IMR-90 (cell line): ENCODE measurements at regions not wholly inside any gene's neighbourhood (a gene's known extent, or its start where the extent isn't known, plus 50 kb on each side); places are given as distances from the start of the nearest gene placed in this dataset.

Experiments used
- ATAC-seq: fragments of 200-7000 bp; cut with Tn5 transposase; 2 replicates; pipeline ENCODE4 v1.9.1; 2020; ENCODE audit warnings: low read depth, mild to moderate bottlenecking, moderate library complexity
- BruUV-seq: library from RNA; stranded (reverse); fragments of 400-500 nt; replicated peaks from 2 replicates; lab custom pipeline; 2021; lab: Mats Ljungman, UMichigan
- CTCF ChIA-PET: fragments of 300-600 bp; formaldehyde crosslinking; extraction: SDS; loops from one replicate; lab custom pipeline; 2021; ENCODE audit warnings: antibody characterized with exemption; lab: Yijun Ruan, JAX
- POLR2A ChIA-PET: fragments of 300-600 bp; sonication (Branson Sonifier 250); formaldehyde crosslinking; loops from one replicate; lab custom pipeline; 2022; ENCODE audit warnings: antibody characterized with exemption; ENCODE audit not compliant: unreplicated experiment; lab: Charles Lee
- DNase-seq: peaks from one replicate; pipeline ENCODE4 v3.0.0; 2013
- H2AFZ ChIP-seq: replicated peaks from 2 replicates; pipeline ENCODE3; 2013; ENCODE audit warnings: low read length, mild to moderate bottlenecking; ENCODE audit not compliant: poor library complexity
- H2AK5ac ChIP-seq: 2 replicates; pipeline ENCODE4 v1.6.1; 2013; ENCODE audit warnings: low read depth, low read length, inconsistent platforms
- H2AK9ac ChIP-seq: replicated peaks from 2 replicates; pipeline ENCODE3; 2013; ENCODE audit warnings: mild to moderate bottlenecking, low read depth, low read length, moderate library complexity; ENCODE audit not compliant: poor library complexity
- H2BK120ac ChIP-seq: 2 replicates; pipeline ENCODE4 v1.6.1; 2013; ENCODE audit warnings: low read depth, low read length, inconsistent platforms
- H2BK15ac ChIP-seq: 3 replicates; pipeline ENCODE4 v1.6.1; 2013; ENCODE audit warnings: low read depth, low read length, inconsistent platforms
- H2BK20ac ChIP-seq: 2 replicates; pipeline ENCODE4 v1.6.1; 2013; ENCODE audit warnings: low read depth, mild to moderate bottlenecking, inconsistent platforms, low read length, moderate library complexity
- H2BK5ac ChIP-seq: 2 replicates; pipeline ENCODE4 v1.6.1; 2013; ENCODE audit warnings: mild to moderate bottlenecking, low read depth, low read length, inconsistent platforms; ENCODE audit not compliant: poor library complexity, severe bottlenecking
- H3K14ac ChIP-seq: replicated peaks from 2 replicates; pipeline ENCODE4 v1.6.1; 2013; ENCODE audit warnings: low read depth, low read length, inconsistent platforms
- H3K18ac ChIP-seq: 2 replicates; pipeline ENCODE4 v1.6.1; 2013; ENCODE audit warnings: low read depth, low read length, control low read depth
- H3K23ac ChIP-seq: 2 replicates; pipeline ENCODE4 v1.6.1; 2013; ENCODE audit warnings: low read depth, low read length, inconsistent platforms
- H3K27ac ChIP-seq: 2 replicates; pipeline ENCODE4 v1.5.1; 2013; ENCODE audit warnings: mild to moderate bottlenecking, control low read depth, low read length; ENCODE audit not compliant: insufficient read depth
- H3K27me3 ChIP-seq: 2 replicates; pipeline ENCODE4 v1.6.1; 2013; ENCODE audit warnings: low read length; ENCODE audit not compliant: control insufficient read depth, insufficient read depth
- H3K36me3 ChIP-seq: 2 replicates; pipeline ENCODE4 v1.6.1; 2013; ENCODE audit warnings: low read length, mixed read lengths; ENCODE audit not compliant: control insufficient read depth, insufficient read depth
- H3K4ac ChIP-seq: 2 replicates; pipeline ENCODE4 v1.6.1; 2013; ENCODE audit warnings: low read depth, low read length, inconsistent platforms
- H3K4me1 ChIP-seq: 2 replicates; pipeline ENCODE4 v1.6.1; 2013; ENCODE audit warnings: low read length, mixed read lengths; ENCODE audit not compliant: control insufficient read depth, insufficient read depth
- H3K4me2 ChIP-seq: 2 replicates; pipeline ENCODE4 v1.6.1; 2013; ENCODE audit warnings: low read depth, mild to moderate bottlenecking, control low read depth, low read length, moderate library complexity
- H3K4me3 ChIP-seq: 2 replicates; pipeline ENCODE4 v1.5.1; 2013; ENCODE audit warnings: low read depth, mild to moderate bottlenecking, control low read depth, low read length, moderate library complexity; ENCODE audit not compliant: insufficient read depth
- H3K56ac ChIP-seq: 2 replicates; pipeline ENCODE4 v1.6.1; 2013; ENCODE audit warnings: low read length, inconsistent platforms; ENCODE audit not compliant: insufficient read depth; ENCODE audit errors: extremely low read depth
- H3K79me1 ChIP-seq, 2 experiments: 2 replicates each; pipeline ENCODE4 v1.6.1; 2013; ENCODE audit warnings: low read length in 2 of 2, inconsistent platforms in 1 of 2, low read depth in 1 of 2
- H3K9ac ChIP-seq: 2 replicates; pipeline ENCODE4 v1.6.1; 2013; ENCODE audit warnings: low read depth, low read length, control low read depth
- H3K9me1 ChIP-seq: 2 replicates; pipeline ENCODE4 v1.6.1; 2013; ENCODE audit warnings: low read length, inconsistent platforms; ENCODE audit not compliant: insufficient read depth
- H3K9me3 ChIP-seq: 2 replicates; pipeline ENCODE4 v1.6.1; 2013; ENCODE audit warnings: low read length; ENCODE audit not compliant: control insufficient read depth, insufficient read depth
- H4K20me1 ChIP-seq: 2 replicates; pipeline ENCODE4 v1.6.1; 2013; ENCODE audit warnings: low read length, inconsistent platforms; ENCODE audit not compliant: insufficient read depth
- H4K5ac ChIP-seq: 2 replicates; pipeline ENCODE4 v1.6.1; 2013; ENCODE audit warnings: mild to moderate bottlenecking, low read depth, low read length, control low read depth
- H4K8ac ChIP-seq, 2 experiments: 2 replicates each; pipeline ENCODE4 v1.6.1; 2013; ENCODE audit warnings: low read depth in 2 of 2, low read length in 2 of 2, control low read depth in 1 of 2, inconsistent platforms in 1 of 2
- H4K91ac ChIP-seq: 2 replicates; pipeline ENCODE4 v1.6.1; 2013; ENCODE audit warnings: low read depth, low read length, inconsistent platforms; ENCODE audit not compliant: insufficient read depth
- BHLHE40 ChIP-seq: fragments of 150-350 bp; IDR thresholded peaks from 2 replicates; pipeline ENCODE4 v1.6.1; 2016; ENCODE audit warnings: mild to moderate bottlenecking, low read depth, low read length
- CEBPB ChIP-seq: IDR thresholded peaks from 2 replicates; pipeline ENCODE4 v1.6.1; 2012; ENCODE audit warnings: low read depth, low read length, improper control_type of control experiment
- CHD1 ChIP-seq: IDR thresholded peaks from 2 replicates; pipeline ENCODE4 v1.6.1; 2012; ENCODE audit warnings: low read depth, low read length, improper control_type of control experiment
- MAZ ChIP-seq: IDR thresholded peaks from 2 replicates; pipeline ENCODE4 v1.6.1; 2012; ENCODE audit warnings: low read depth, mild to moderate bottlenecking, low read length, improper control_type of control experiment, moderate library complexity, borderline replicate concordance
- NFE2L2 ChIP-seq: fragments of 150-350 bp; IDR thresholded peaks from 2 replicates; pipeline ENCODE4 v1.6.1; 2016; ENCODE audit warnings: low read depth, mild to moderate bottlenecking, low read length
- POLR2A ChIP-seq: IDR thresholded peaks from 2 replicates; pipeline ENCODE4 v1.6.1; 2012; ENCODE audit warnings: mild to moderate bottlenecking, low read depth, low read length
- RAD21 ChIP-seq: IDR thresholded peaks from 2 replicates; pipeline ENCODE4 v1.6.1; 2012; ENCODE audit warnings: low read length, improper control_type of control experiment
- RCOR1 ChIP-seq: IDR thresholded peaks from 2 replicates; pipeline ENCODE4 v1.6.1; 2012; ENCODE audit warnings: mild to moderate bottlenecking, low read length, improper control_type of control experiment; ENCODE audit not compliant: insufficient replicate concordance
- RFX5 ChIP-seq: IDR thresholded peaks from 2 replicates; pipeline ENCODE4 v1.8.0; 2012; ENCODE audit warnings: low read depth, mild to moderate bottlenecking, low read length, moderate library complexity
- SMC3 ChIP-seq: fragments of 150-350 bp; IDR thresholded peaks from 2 replicates; pipeline ENCODE4 v1.6.1; 2016; ENCODE audit warnings: low read depth, mild to moderate bottlenecking, antibody characterized with exemption, low read length, moderate library complexity
- USF2 ChIP-seq: fragments of 150-350 bp; IDR thresholded peaks from 2 replicates; pipeline ENCODE4 v1.6.1; 2017; ENCODE audit warnings: mild to moderate bottlenecking, antibody characterized with exemption, low read length, low read depth
- WGBS, 2 experiments: methylation state at CpG; one replicate each; pipeline versions ENCODE4 v1.1.5 to v1.1.7; 2013; ENCODE audit warnings: missing lambda C conversion rate in 2 of 2; ENCODE audit not compliant: insufficient read length in 1 of 2; ENCODE audit errors: extremely low coverage in 2 of 2; 5-methylcytosine and 5-hydroxymethylcytosine counted together
- dilution Hi-C: fragments of 300-500 bp; cut with HindIII; formaldehyde crosslinking; loops from one replicate; pipeline ENCODE4 v1.14.3; 2018; ENCODE audit warnings: low sequenced_read_pairs; ENCODE audit not compliant: unreplicated experiment
- in situ Hi-C: fragments of 300-500 bp; cut with MboI; formaldehyde crosslinking; loops from 3 replicates; pipeline ENCODE4 v1.14.3; 2019; ENCODE audit warnings: low sequenced_read_pairs, inconsistent platforms, mixed read lengths
- intact Hi-C: fragments of 100-400 bp; cut with micrococcal nuclease; formaldehyde crosslinking; loops from 2 replicates; pipeline ENCODE4 v1.10.0; 2022
- TF ChIP-seq, protein P1 (sequence below): fragments of 150-350 bp; IDR thresholded peaks from 2 replicates; pipeline ENCODE4 v1.6.1; 2016; ENCODE audit warnings: low read depth, mild to moderate bottlenecking, low read length, moderate library complexity, borderline replicate concordance

- Histone ChIP-seq H4K5ac (no peak overlapping the region), H4K91ac (no peak overlapping the region), H3K79me1 (no peaks in the 10 kb centered on the region), H3K14ac (no peak overlapping the region), H4K20me1 (no peaks in the 10 kb centered on the region), H2AFZ (no peak overlapping the region), H2BK5ac (no peak overlapping the region), H2BK20ac (no peak overlapping the region), H4K8ac (no peak overlapping the region), H3K9me1 (no peaks in the 10 kb centered on the region), H3K18ac (no peak overlapping the region), H2AK9ac (no peak overlapping the region), H2BK15ac (no peak overlapping the region), H3K4me3 (no peak overlapping the region), H3K23ac (no peak overlapping the region), H3K27me3 (no peaks in the 10 kb centered on the region), H2AK5ac (no peak overlapping the region), H3K27ac (no peak overlapping the region), H3K4ac (no peak overlapping the region), H3K9me3 (no peaks in the 10 kb centered on the region; the same call in 1 of the 2 replicates), H3K36me3 (no peaks in the 10 kb centered on the region), H3K9ac (no peak overlapping the region), H2BK120ac (no peak overlapping the region), H3K56ac (no peak overlapping the region), H3K4me2 (no peak overlapping the region), H3K4me1 (no peaks in the 10 kb centered on the region)
- POLR2A ChIA-PET, result no interaction called here
- BruUV-seq, result no TSS peak
- intact Hi-C loops, result no loop called here
- no peak for TF ChIP-seq SMC3
- TF ChIP-seq POLR2A, result no peak
- TF ChIP-seq RCOR1, result no peak
- TF ChIP-seq USF2, result no peak
- TF ChIP-seq RAD21, result no peak
- no peak for TF ChIP-seq MAZ
- no peak for TF ChIP-seq RFX5
- no peak for TF ChIP-seq CHD1
- no peak for TF ChIP-seq NFE2L2
- TF ChIP-seq CEBPB, result no peak
- TF ChIP-seq, protein P1, sequence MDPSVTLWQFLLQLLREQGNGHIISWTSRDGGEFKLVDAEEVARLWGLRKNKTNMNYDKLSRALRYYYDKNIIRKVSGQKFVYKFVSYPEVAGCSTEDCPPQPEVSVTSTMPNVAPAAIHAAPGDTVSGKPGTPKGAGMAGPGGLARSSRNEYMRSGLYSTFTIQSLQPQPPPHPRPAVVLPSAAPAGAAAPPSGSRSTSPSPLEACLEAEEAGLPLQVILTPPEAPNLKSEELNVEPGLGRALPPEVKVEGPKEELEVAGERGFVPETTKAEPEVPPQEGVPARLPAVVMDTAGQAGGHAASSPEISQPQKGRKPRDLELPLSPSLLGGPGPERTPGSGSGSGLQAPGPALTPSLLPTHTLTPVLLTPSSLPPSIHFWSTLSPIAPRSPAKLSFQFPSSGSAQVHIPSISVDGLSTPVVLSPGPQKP, result no peak
- no peak for TF ChIP-seq BHLHE40
- WGBS, 2 experiments, result no CpG with 5 or more reads among the region's 1 CpG
- CTCF ChIA-PET, result no interaction called here
- dilution Hi-C loops, result no loop called here
- no peak for ATAC-seq
- DNase-seq, result no peak
- in situ Hi-C loops, result no loop called here
These were observed 422.8 kb upstream of the PABPC4L start for GRCh38 chr4:134624365-134624764.
